NCI-H774 (cell line): ENCODE measurements at regions not wholly inside any gene's neighbourhood (a gene's known extent, or its start where the extent isn't known, plus 50 kb on each side); places are given as distances from the start of the nearest gene placed in this dataset.

ENCODE experiments used
- DNase-seq: peaks from one replicate; lab custom pipeline; 2025; lab: John Stamatoyannopoulos, UW

GRCh38 chr10:130463104-130463875 lies 327.1 kb downstream of the GLRX3 start:
- DNase-seq = no peak

GRCh38 chr10:130463876-130464364 lies 327.7 kb downstream of the GLRX3 start:
- no peak for DNase-seq

DNA sequence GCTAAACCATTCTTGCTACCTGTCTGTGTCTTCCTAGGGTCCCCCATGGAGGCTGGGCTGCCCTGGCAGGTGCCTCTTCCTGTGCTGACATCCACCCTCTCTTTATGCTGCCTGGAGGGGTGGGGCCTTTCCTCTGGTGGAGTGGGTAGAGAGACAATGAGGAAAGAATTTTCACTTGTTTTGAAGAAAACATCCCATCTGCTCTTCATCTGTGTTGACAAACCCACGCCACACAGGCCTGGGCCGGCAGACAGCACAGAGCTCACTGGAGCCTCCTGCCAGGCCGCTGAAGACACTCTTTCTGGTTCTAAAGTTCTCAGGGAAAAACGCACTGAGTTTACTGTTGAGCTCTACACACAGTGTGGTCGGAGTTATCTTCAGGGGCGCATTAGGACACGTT lies 328.2 kb downstream of the GLRX3 start:
- no peak for DNase-seq

GRCh38 chr10:130466271-130466997 lies 330.2 kb downstream of the GLRX3 start:
- no peak for DNase-seq

DNA sequence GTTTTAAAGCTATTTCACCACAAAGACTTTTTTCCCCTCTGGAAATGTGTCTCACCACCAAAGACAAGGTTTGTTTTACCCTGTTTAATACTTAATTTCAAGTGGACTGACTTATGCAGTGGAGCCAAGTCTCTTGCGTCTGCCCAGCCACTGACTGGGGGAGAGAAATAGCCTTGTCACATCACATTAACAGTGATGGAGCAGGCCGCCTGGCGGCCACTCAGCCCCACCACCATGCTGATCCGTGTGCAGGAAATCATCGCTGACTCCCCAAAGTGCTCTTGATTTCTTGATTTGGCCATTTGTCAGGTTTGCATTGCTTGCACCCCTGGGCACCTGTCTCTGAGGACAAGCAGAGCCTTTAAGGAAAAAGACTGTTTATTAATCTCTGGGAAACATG lies 334.1 kb downstream of the GLRX3 start:
- no peak for DNase-seq

DNA sequence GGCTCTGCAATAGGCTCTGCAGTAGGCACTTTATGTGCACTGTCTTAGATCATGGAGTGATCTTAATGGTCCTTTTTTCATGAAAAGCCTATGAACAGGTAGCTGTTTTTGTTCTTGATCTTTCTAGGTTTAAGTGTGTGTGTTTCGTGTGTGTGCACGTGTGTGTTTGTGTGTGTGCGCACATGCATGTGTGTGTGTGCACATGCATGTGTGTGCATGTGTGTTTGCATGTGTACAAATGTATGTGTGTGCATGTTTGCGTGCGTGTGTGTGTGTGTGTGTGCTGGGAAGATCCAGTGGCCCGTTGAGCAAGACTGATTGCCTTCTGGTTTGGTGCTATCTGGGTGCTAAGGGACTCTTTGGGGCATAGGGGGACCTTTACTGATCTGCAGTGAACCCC lies 334.8 kb downstream of the GLRX3 start:
- no peak for DNase-seq

DNA sequence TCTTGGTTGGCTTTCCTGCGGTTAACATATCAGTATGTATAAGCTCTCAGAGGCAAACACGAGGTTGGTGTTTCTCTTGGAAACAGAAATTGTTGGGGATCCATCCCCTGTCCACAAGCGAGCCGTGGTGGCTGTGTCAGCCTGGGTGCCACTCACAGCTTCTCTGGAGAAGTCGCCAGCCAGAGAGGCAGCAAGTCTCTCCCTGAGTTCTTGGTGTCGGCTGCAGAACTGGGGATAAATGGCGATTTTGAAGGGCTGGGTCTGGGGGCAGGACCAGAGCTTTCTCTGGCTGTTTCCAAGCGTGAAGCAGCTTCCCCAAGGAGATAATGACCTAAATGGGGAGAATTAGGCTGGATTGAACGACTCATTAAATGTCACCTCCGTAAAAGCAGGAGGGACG lies 335.3 kb downstream of the GLRX3 start:
- no peak for DNase-seq

- DNase-seq = no peak
These were observed 336.0 kb downstream of the GLRX3 start for GRCh38 chr10:130472236-130472635.

GRCh38 chr10:130474591-130474990 lies 338.4 kb downstream of the GLRX3 start:
- DNase-seq = no peak

DNA sequence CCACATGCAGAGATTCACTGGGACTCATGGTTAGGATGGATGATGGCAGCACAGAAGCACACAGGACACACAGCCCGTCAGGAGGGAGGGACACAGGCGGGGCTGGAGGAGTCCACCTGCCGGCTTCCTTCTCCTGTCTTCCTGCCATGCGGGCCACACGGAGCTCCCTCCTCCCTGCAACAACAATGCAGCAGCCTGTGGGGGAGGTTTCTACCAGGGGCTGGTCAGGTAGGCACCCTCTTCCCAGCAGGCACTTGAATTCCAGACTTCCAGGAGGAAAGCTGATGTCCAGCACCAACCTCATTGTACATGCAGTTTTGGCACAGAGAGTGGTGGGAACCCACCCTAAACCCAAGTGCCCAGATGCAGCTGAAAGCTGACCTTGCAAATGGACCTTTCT lies 341.2 kb downstream of the GLRX3 start:
- DNase-seq = no peak

DNA sequence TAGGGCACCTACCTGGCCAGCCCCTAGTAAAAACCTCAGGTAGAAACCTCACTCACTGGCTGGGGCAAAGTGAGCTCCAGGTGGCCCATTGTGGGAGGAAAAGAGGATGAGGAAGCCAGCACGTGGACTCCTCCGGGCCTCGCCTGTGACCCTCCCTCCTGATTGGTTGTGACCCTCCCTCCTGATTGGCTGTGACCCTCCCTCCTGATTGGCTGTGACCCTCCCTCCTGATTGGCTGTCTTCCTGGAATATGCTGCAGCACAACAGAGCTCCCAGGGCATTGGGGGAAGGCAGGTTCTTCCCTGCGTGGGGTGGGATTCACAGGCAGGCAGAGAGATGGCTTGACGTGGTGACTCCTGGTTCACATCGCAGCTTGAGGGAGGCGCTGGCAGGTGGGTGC lies 343.0 kb downstream of the GLRX3 start:
- DNase-seq = no peak

DNA sequence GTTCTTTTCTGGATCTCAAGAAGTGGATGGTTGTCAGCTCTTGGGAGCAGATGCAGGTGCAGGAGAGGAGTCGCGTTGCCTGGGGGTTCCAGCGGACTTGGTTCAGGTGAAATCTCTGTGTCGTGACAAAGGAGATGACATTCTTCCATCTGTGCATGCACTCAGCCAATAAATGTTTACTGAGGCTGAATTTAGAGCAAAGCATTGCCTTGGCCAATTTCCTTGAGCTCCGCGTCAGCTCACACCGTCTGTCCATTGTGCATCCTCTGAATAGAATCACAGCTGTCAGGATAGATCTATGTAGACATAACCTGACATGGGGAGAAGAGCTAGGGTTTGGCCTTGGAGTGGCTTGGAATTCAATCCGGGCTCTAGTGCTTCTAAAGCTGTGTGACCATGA lies 343.7 kb downstream of the GLRX3 start:
- no peak for DNase-seq

- DNase-seq = no peak
These were observed 344.3 kb downstream of the GLRX3 start for GRCh38 chr10:130480491-130480890.

DNA sequence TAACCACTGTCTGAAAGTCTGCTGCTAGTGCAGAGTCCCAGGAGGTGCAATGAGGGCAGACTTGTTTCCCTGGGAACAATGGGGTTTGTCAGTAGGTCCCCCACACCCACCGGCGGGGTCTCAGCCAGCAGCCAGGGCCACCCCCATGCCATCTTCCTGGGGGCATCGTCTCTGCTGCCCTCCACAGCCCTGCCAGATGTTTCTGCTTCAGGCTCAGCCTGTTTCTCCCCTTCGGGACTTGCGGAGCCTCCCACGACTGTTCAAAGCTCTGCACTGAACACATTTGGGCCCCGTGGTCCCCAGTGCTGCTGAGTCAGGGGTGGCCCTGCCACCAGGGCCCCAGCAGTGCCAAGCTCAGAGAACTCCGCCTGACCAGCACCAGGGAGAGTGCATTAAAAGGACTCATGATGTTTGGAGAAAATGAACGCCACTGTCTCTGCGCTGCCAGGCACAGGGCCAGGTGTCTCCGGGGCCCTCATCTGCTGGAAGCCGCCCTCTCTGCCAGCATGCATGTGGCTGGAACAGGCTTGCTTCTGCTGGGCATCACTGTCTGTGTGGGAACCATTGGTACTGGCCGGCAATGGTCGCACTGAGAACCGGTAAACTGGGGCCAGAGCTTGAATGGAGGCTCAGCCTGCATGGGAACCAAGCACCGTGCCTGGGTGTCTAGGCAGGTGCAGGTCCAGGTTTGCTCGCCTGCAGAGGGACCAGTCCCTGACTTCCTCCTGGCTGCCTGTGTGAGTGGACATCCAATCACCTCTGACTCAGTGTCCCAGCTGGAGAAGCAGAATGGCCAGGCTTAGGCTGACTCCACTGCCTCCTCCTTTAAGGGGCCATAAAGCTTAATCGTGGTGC lies 345.1 kb downstream of the GLRX3 start:
- DNase-seq = no peak

GRCh38 chr10:130481936-130482335 lies 345.7 kb downstream of the GLRX3 start:
- no peak for DNase-seq

DNA sequence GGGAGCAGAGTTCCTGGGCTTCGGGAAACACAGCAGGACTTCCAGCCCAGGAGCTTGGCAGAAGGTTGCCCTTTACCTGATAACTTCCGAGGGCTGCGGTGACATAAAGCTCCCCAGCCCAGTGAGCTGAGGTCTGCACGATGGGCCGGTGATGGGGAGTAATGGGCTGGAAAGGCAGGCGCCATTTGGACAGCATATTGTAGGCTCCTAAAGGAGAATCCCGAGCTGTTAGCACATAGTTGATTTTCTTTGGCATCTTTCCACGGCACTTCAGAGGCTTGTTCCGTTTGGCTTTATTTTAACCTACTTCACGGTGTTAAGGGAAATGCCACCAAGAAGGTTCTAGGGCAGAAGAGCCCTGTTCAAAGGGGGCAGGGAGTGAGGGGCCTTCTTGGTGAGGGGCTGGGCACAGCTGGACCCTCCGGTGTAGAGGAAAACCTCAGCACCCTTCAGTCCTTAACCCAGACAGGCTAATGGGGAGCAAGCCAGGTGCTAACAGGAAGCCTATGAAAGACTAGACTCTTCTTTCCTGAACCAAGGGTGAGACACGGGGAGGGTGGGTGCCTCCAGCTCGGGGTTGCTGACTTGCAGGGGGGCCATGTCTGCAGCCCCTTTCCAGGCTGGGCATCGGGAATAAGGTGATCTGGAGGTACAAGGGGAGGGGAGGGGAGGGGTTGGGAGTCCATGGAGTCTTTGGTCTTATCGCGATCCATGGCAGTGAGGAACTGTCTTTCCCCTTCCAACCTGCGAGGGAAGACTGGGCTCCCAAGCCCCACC lies 347.7 kb downstream of the GLRX3 start:
- no peak for DNase-seq

DNA sequence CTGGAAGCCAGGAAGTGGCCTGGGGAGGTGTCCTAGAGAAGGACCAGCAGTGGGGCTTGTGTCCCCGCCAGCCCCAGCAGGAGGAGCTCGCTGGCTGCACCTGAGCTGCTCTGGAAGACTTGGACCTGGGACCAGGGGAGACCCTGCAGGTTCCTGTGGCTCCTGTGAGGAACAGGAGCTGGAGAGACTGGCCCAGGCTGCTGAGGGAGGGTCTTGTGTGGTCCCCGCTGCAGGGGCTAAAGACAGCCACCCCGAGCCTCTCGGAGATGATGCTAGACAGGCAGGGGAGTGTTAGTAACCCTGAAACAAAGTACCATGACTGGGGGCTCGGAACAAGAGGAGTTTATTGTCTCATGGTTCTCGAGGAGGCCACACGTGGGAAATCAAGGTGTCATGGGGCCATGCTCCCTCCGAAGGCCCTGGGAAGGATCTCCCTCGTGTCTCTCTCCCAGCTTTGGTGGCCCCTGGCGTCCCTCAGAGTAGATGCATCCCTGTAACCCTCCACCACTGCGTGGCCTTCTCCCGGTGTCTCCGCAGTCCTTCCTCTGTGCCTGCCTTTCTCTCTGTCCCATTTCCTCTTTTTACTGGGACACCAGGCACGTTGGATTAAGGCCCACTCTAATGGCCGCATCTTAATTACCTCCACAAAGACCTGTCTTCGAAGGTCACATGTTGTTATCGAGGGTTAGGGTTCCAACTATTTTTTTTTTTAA lies 348.4 kb downstream of the GLRX3 start:
- no peak for DNase-seq

DNA sequence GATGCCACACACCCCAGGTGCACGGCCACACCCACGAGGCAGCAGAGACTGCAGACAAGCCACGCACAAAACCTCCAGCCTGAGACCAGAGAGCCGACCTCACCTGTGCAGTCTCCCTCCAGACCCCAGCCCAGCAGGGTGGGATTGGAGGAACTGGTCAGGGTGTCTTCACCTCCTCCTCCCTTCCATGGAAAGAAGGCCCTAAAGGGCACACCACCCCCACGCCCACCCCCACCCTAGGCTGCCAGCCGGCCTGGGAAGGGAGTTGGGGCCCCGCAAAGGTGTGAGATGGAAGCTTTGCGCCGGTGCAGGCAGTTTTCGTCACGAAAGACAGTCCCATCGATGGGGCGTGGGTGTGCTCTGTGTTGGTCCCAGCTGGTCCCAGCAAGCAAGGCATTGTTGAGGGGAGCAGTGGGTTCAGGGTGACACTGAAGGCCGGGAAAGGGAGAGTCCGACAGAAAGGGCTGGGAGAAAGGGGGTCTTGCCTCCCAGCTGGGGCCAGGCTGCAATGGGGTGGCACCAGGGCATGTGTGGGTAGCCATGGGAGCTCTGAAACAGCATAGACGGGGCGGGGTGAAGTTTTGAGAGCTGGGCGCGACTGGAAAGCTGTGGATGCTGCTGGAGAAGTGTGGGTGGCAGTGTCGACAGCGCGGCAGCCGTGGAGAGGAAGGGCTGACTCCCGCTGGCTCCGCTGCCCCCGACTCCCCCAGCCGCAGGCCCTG lies 349.2 kb downstream of the GLRX3 start:
- no peak for DNase-seq

GRCh38 chr10:130485958-130486895 lies 350.0 kb downstream of the GLRX3 start:
- no peak for DNase-seq
